ENCODE measurements at regions not wholly inside any gene's neighbourhood (a gene's known extent, or its start where the extent isn't known, plus 50 kb on each side); places are given as distances from the start of the nearest gene placed in this dataset.

GRCh38 chr10:33416209-33416608 is 81.7 kb upstream of the NRP1 start:
- Histone ChIP-seq H3K9me3 (no peaks in the 10 kb centered on the region), H3K27ac (no peak overlapping the region), H3K36me3 (ENCODE audit: low read depth, missing control alignments) (no peaks in the 10 kb centered on the region), H3K27me3 (no peaks in the 10 kb centered on the region), H3K4me3 (no peak overlapping the region), H3K4me1 (no peaks in the 10 kb centered on the region)
- intact Hi-C loops (cut with DNase I; ENCODE audit: low total_unique reads): no loop called here
- no peak for DNase-seq
- TF ChIP-seq CTCF (IDR thresholded peaks at IDR 0.05) (no peak), POLR2A (IDR thresholded peaks at IDR 0.05) (no peak)
- 79 to 92% methylated on average over 1 of the region's 1 CpG for WGBS, 2 donors

GRCh38 chr10:33414841-33415240 is 80.4 kb upstream of the NRP1 start:
- Histone ChIP-seq H3K27me3 (no peaks in the 10 kb centered on the region), H3K4me3 (no peak overlapping the region), H3K4me1 (no peaks in the 10 kb centered on the region), H3K9me3 (no peaks in the 10 kb centered on the region), H3K27ac (no peak overlapping the region), H3K36me3 (ENCODE audit: low read depth, missing control alignments) (no peaks in the 10 kb centered on the region)
- intact Hi-C loops (cut with DNase I; ENCODE audit: low total_unique reads): no loop called here
- TF ChIP-seq POLR2A (IDR thresholded peaks at IDR 0.05): no peak
- no peak for TF ChIP-seq CTCF (IDR thresholded peaks at IDR 0.05)
- WGBS, 2 donors: 91 to 95% methylated on average over 1 of the region's 1 CpG
- DNase-seq: no peak

GRCh38 chr10:33412653-33413361 is 78.3 kb upstream of the NRP1 start:
- intact Hi-C loops (cut with DNase I; ENCODE audit: low total_unique reads): no loop called here
- no peak overlapping the region for H3K27ac ChIP-seq

GRCh38 chr10:33412241-33412640 is 77.8 kb upstream of the NRP1 start:
- H3K9me3 ChIP-seq: no peaks in the 10 kb centered on the region
- no peak for DNase-seq
- WGBS, 2 donors: 85 to 94% methylated on average over 1 of the region's 1 CpG
- H3K27ac ChIP-seq: no peak overlapping the region
- TF ChIP-seq POLR2A (IDR thresholded peaks at IDR 0.05): no peak
- TF ChIP-seq CTCF (IDR thresholded peaks at IDR 0.05): no peak
- intact Hi-C loops (cut with DNase I; ENCODE audit: low total_unique reads): no loop called here
- no peaks in the 10 kb centered on the region for H3K4me1 ChIP-seq
- no peak overlapping the region for H3K4me3 ChIP-seq
- H3K36me3 ChIP-seq (ENCODE audit: low read depth, missing control alignments): no peaks in the 10 kb centered on the region
- no peaks in the 10 kb centered on the region for H3K27me3 ChIP-seq

More at GRCh38 chr10:33412653-33413361, 78.3 kb upstream of the NRP1 start:
- H3K36me3 ChIP-seq (ENCODE audit: low read depth, missing control alignments): no peaks in the 10 kb centered on the region
- WGBS, 2 donors: 70 to 72% methylated on average over 6 of the region's 6 CpGs
- H3K9me3 ChIP-seq: no peaks in the 10 kb centered on the region
- H3K27me3 ChIP-seq: no peaks in the 10 kb centered on the region
- no peaks in the 10 kb centered on the region for H3K4me1 ChIP-seq
- no peak overlapping the region for H3K4me3 ChIP-seq
- TF ChIP-seq CTCF (IDR thresholded peaks at IDR 0.05) (no peak), POLR2A (IDR thresholded peaks at IDR 0.05) (no peak)
- no peak for DNase-seq

- 88 to 96% methylated on average over 4 of the region's 4 CpGs for WGBS, 2 donors
Observed at GRCh38 chr10:33410860-33411234, 76.4 kb upstream of the NRP1 start.

More at GRCh38 chr10:33410860-33411234, 76.4 kb upstream of the NRP1 start:
- TF ChIP-seq POLR2A (IDR thresholded peaks at IDR 0.05) (no peak), CTCF (IDR thresholded peaks at IDR 0.05) (no peak)
- H3K4me1 ChIP-seq: no peaks in the 10 kb centered on the region
- no peak overlapping the region for H3K27ac ChIP-seq
- no peaks in the 10 kb centered on the region for H3K9me3 ChIP-seq
- no peaks in the 10 kb centered on the region for H3K36me3 ChIP-seq (ENCODE audit: low read depth, missing control alignments)
- no peak overlapping the region for H3K4me3 ChIP-seq
- no peak for DNase-seq
- no peaks in the 10 kb centered on the region for H3K27me3 ChIP-seq
- intact Hi-C loops (cut with DNase I; ENCODE audit: low total_unique reads): no loop called here
